ENCODE measurements at regions not wholly inside any gene's neighbourhood (a gene's known extent, or its start where the extent isn't known, plus 50 kb on each side); places are given as distances from the start of the nearest gene placed in this dataset.

GRCh38 chr2:238772635-238773297 lies 75.1 kb upstream of the TWIST2 start:
- 86 to 95% (median 89%) methylated on average over 8 to 21 of the region's 21 CpGs for WGBS, 5 donors
- Histone ChIP-seq H3K36me3 (no peaks in the 10 kb centered on the region), H3K27ac (no peak overlapping the region), H3K27me3 (replicated peaks in 1 of 7) (peaks cover 0 to 30% (median 0%) of the 10 kb centered on the region in 7 donors), H3K4me1 (no peaks in the 10 kb centered on the region), H3K9me3 (peaks cover 0 to 39% (median 16%) of the 10 kb centered on the region in 8 donors), H3K4me3 (no peak overlapping the region)
- TF ChIP-seq POLR2A (IDR thresholded peaks at IDR 0.05): no peak
- TF ChIP-seq POLR2AphosphoS5 (IDR thresholded peaks at IDR 0.05): no peak
- no peak for TF ChIP-seq CTCF (IDR thresholded peaks at IDR 0.05 in 8 of 11, conservative IDR thresholded peaks at IDR 0.05 in 3 of 11)
- intact Hi-C loops (cut with DNase I; ENCODE audit: low total_unique reads): no loop called here
- no peak for DNase-seq

GRCh38 chr2:238773472-238773871 lies 74.4 kb upstream of the TWIST2 start:
- H3K27ac ChIP-seq: no peak overlapping the region
- H3K4me3 ChIP-seq: no peak overlapping the region
- peaks cover 0 to 46% (median 21%) of the 10 kb centered on the region in 8 donors for H3K9me3 ChIP-seq
- TF ChIP-seq POLR2AphosphoS5 (IDR thresholded peaks at IDR 0.05) (no peak), CTCF (IDR thresholded peaks at IDR 0.05 in 8 of 11, conservative IDR thresholded peaks at IDR 0.05 in 3 of 11) (no peak), POLR2A (IDR thresholded peaks at IDR 0.05) (no peak)
- WGBS, 5 donors: 85 to 93% (median 89%) methylated on average over 14 of the region's 14 CpGs
- H3K27me3 ChIP-seq (replicated peaks in 1 of 7): peaks cover 0 to 30% (median 0%) of the 10 kb centered on the region in 7 donors
- H3K4me1 ChIP-seq: no peaks in the 10 kb centered on the region
- no peaks in the 10 kb centered on the region for H3K36me3 ChIP-seq
- DNase-seq: no peak
- intact Hi-C loops (cut with DNase I; ENCODE audit: low total_unique reads): no loop called here

- TF ChIP-seq CTCF (IDR thresholded peaks at IDR 0.05 in 8 of 11, conservative IDR thresholded peaks at IDR 0.05 in 3 of 11) (no peak), POLR2AphosphoS5 (IDR thresholded peaks at IDR 0.05) (no peak), POLR2A (IDR thresholded peaks at IDR 0.05) (no peak)
- Histone ChIP-seq H3K9me3 (peaks cover 0 to 52% (median 21%) of the 10 kb centered on the region in 8 donors), H3K36me3 (no peaks in the 10 kb centered on the region), H3K27me3 (replicated peaks in 1 of 7) (peaks cover 0 to 30% (median 0%) of the 10 kb centered on the region in 7 donors), H3K4me3 (no peak overlapping the region), H3K4me1 (no peaks in the 10 kb centered on the region), H3K27ac (no peak overlapping the region)
- DNase-seq: no peak
- intact Hi-C loops (cut with DNase I; ENCODE audit: low total_unique reads): no loop called here
- 65 to 87% (median 82%) methylated on average over 7 of the region's 7 CpGs for WGBS, 5 donors
Observed at GRCh38 chr2:238774071-238774470, 73.8 kb upstream of the TWIST2 start.

- Histone ChIP-seq H3K9me3 (peaks cover 0 to 55% (median 21%) of the 10 kb centered on the region in 8 donors), H3K4me1 (no peaks in the 10 kb centered on the region), H3K4me3 (no peak overlapping the region), H3K27me3 (replicated peaks in 1 of 7) (peaks cover 0 to 22% (median 0%) of the 10 kb centered on the region in 7 donors), H3K36me3 (no peaks in the 10 kb centered on the region), H3K27ac (no peak overlapping the region)
- WGBS, 5 donors: 85 to 94% (median 89%) methylated on average over 5 of the region's 5 CpGs
- no peak for DNase-seq
- no peak for TF ChIP-seq POLR2A (IDR thresholded peaks at IDR 0.05)
- TF ChIP-seq POLR2AphosphoS5 (IDR thresholded peaks at IDR 0.05): no peak
- TF ChIP-seq CTCF (IDR thresholded peaks at IDR 0.05 in 8 of 11, conservative IDR thresholded peaks at IDR 0.05 in 3 of 11): no peak
- intact Hi-C loops (cut with DNase I; ENCODE audit: low total_unique reads): no loop called here
Observed at GRCh38 chr2:238774980-238775509, 72.8 kb upstream of the TWIST2 start.

All from spleen (tissue), 11 donors.